ENCODE measurements at regions not wholly inside any gene's neighbourhood (a gene's known extent, or its start where the extent isn't known, plus 50 kb on each side); places are given as distances from the start of the nearest gene placed in this dataset.
"Not testable (repeated sequence)": the region's sequence is repeated elsewhere in the genome, so short reads cannot be mapped to it uniquely, and the experiment has no call there.

- Mint-ChIP-seq H3K9me3 (peaks cover 14 to 19% of the 10 kb centered on the region in 2 donors), H3K4me3 (no peak overlapping the region), H3K36me3 (no peaks in the 10 kb centered on the region), H3K4me1 (no peaks in the 10 kb centered on the region), H3K27ac (no peak overlapping the region), H3K27me3 (ENCODE audit: low read depth in 2 of 2) (no peaks in the 10 kb centered on the region)
- Histone ChIP-seq H3K27ac (ENCODE audit: low read length) (no peak overlapping the region), H3K36me3 (ENCODE audit: control insufficient read depth, insufficient read depth, low read length) (no peaks in the 10 kb centered on the region), H3K4me1 (ENCODE audit: control insufficient read depth, insufficient read depth, low read length) (no peaks in the 10 kb centered on the region), H3K9me3 (ENCODE audit: control insufficient read depth, insufficient read depth, low read length) (peaks cover 4% of the 10 kb centered on the region), H3K4me3 (ENCODE audit: low read length) (no peak overlapping the region), H3K27me3 (ENCODE audit: control insufficient read depth, insufficient read depth, low read length) (no peaks in the 10 kb centered on the region)
- intact Hi-C loops (cut with micrococcal nuclease) = no loop called here
- no peak for TF ChIP-seq CTCF (IDR thresholded peaks at IDR 0.05)
- no peak for ATAC-seq
- no peak for DNase-seq
Measured at GRCh38 chr4:33974270-33974669, 2270.0 kb downstream of the ARAP2 start.

GRCh38 chr4:33975995-33976394 lies 2268.3 kb downstream of the ARAP2 start:
- Mint-ChIP-seq H3K4me3 (no peak overlapping the region), H3K27ac (no peak overlapping the region), H3K4me1 (no peaks in the 10 kb centered on the region), H3K9me3 (peaks cover 13 to 14% of the 10 kb centered on the region in 2 donors), H3K27me3 (ENCODE audit: low read depth in 2 of 2) (no peaks in the 10 kb centered on the region), H3K36me3 (no peaks in the 10 kb centered on the region)
- TF ChIP-seq CTCF (IDR thresholded peaks at IDR 0.05) = no peak
- no peak overlapping the region for H3K27ac ChIP-seq (ENCODE audit: low read length)
- H3K27me3 ChIP-seq (ENCODE audit: control insufficient read depth, insufficient read depth, low read length) = no peaks in the 10 kb centered on the region
- no peaks in the 10 kb centered on the region for H3K4me1 ChIP-seq (ENCODE audit: control insufficient read depth, insufficient read depth, low read length)
- H3K9me3 ChIP-seq (ENCODE audit: control insufficient read depth, insufficient read depth, low read length) = peaks cover 4% of the 10 kb centered on the region
- H3K4me3 ChIP-seq (ENCODE audit: low read length) = no peak overlapping the region
- no peaks in the 10 kb centered on the region for H3K36me3 ChIP-seq (ENCODE audit: control insufficient read depth, insufficient read depth, low read length)
- intact Hi-C loops (cut with micrococcal nuclease) = no loop called here
- ATAC-seq (no peak), DNase-seq (no peak)

GRCh38 chr4:33979781-33980180 lies 2264.5 kb downstream of the ARAP2 start:
- intact Hi-C loops (cut with micrococcal nuclease); H3K36me3 Mint-ChIP-seq; H3K27me3 ChIP-seq (ENCODE audit: control insufficient read depth, insufficient read depth, low read length); ATAC-seq; H3K4me3 Mint-ChIP-seq; H3K36me3 ChIP-seq (ENCODE audit: control insufficient read depth, insufficient read depth, low read length); H3K9me3 ChIP-seq (ENCODE audit: control insufficient read depth, insufficient read depth, low read length); H3K27ac Mint-ChIP-seq; H3K4me1 ChIP-seq (ENCODE audit: control insufficient read depth, insufficient read depth, low read length); DNase-seq; H3K27ac ChIP-seq (ENCODE audit: low read length); H3K4me3 ChIP-seq (ENCODE audit: low read length); H3K4me1 Mint-ChIP-seq; H3K27me3 Mint-ChIP-seq (ENCODE audit: low read depth in 2 of 2): not testable (repeated sequence)
- WGBS (ENCODE audit: insufficient coverage) = 78% methylated on average over 4 of the region's 4 CpGs
- H3K9me3 Mint-ChIP-seq = peaks cover 7 to 13% of the 10 kb centered on the region in 2 donors

- Mint-ChIP-seq H3K9me3 (peaks cover 5 to 14% of the 10 kb centered on the region in 2 donors), H3K4me1 (no peaks in the 10 kb centered on the region), H3K4me3 (no peak overlapping the region), H3K36me3 (no peaks in the 10 kb centered on the region), H3K27me3 (ENCODE audit: low read depth in 2 of 2) (no peaks in the 10 kb centered on the region), H3K27ac (no peak overlapping the region)
- Histone ChIP-seq H3K4me3 (ENCODE audit: low read length) (no peak overlapping the region), H3K27ac (ENCODE audit: low read length) (no peak overlapping the region), H3K36me3 (ENCODE audit: control insufficient read depth, insufficient read depth, low read length) (no peaks in the 10 kb centered on the region), H3K9me3 (ENCODE audit: control insufficient read depth, insufficient read depth, low read length) (no peaks in the 10 kb centered on the region), H3K4me1 (ENCODE audit: control insufficient read depth, insufficient read depth, low read length) (no peaks in the 10 kb centered on the region), H3K27me3 (ENCODE audit: control insufficient read depth, insufficient read depth, low read length) (no peaks in the 10 kb centered on the region)
- intact Hi-C loops (cut with micrococcal nuclease) = no loop called here
- 67% methylated on average over 2 of the region's 2 CpGs for WGBS (ENCODE audit: insufficient coverage)
- ATAC-seq = no peak
- TF ChIP-seq CTCF (IDR thresholded peaks at IDR 0.05) = no peak
- DNase-seq = no peak
Measured at GRCh38 chr4:33980361-33980760, 2264.0 kb downstream of the ARAP2 start.

Data from natural killer cell (primary cell).